H1 (cell line): ENCODE measurements at regions not wholly inside any gene's neighbourhood (a gene's known extent, or its start where the extent isn't known, plus 50 kb on each side); places are given as distances from the start of the nearest gene placed in this dataset.

Source experiments
- CTCF ChIA-PET: fragments of 300-600 bp; sonication (Branson Sonifier 250); formaldehyde crosslinking; loops from one replicate; lab custom pipeline; 2021; ENCODE audit not compliant: partially characterized antibody; lab: Charles Lee
- POLR2A ChIA-PET: fragments of 300-600 bp; sonication (Branson Sonifier 250); formaldehyde crosslinking; loops from one replicate; lab custom pipeline; 2021; ENCODE audit warnings: inconsistent platforms; ENCODE audit not compliant: partially characterized antibody; lab: Charles Lee
- DNase-seq, 2 experiments: peaks; one replicate each; pipeline versions ENCODE4 v3.0.0 to v3.0.0-alpha.2; 2010 to 2022; ENCODE audit warnings: low spot score in 2 of 2, low read depth in 1 of 2, mixed read lengths in 1 of 2
- FAIRE-seq: peaks from 2 replicates; lab custom pipeline; 2011; peaks lifted over from hg19 to GRCh38; lab: Jason Lieb, UNC
- H2AFZ ChIP-seq: 2 replicates; pipeline ENCODE4 v1.8.1; 2012; ENCODE audit warnings: low read length, inconsistent platforms
- H2AK5ac ChIP-seq: 2 replicates; pipeline ENCODE4 v1.6.1; 2013; ENCODE audit warnings: low read depth, low read length
- H2BK120ac ChIP-seq: replicated peaks from 2 replicates; pipeline ENCODE3; 2013; ENCODE audit warnings: low read depth, low read length, inconsistent platforms
- H2BK12ac ChIP-seq: 2 replicates; pipeline ENCODE4 v1.6.1; 2013; ENCODE audit warnings: low read depth, low read length
- H2BK15ac ChIP-seq: 2 replicates; pipeline ENCODE4 v1.6.1; 2013; ENCODE audit warnings: low read length
- H2BK20ac ChIP-seq: 2 replicates; pipeline ENCODE4 v1.6.1; 2013; ENCODE audit warnings: low read length
- H2BK5ac ChIP-seq: 2 replicates; pipeline ENCODE4 v1.6.1; 2013; ENCODE audit warnings: low read depth, low read length
- H3K14ac ChIP-seq: 2 replicates; pipeline ENCODE4 v1.6.1; 2013; ENCODE audit warnings: inconsistent platforms; ENCODE audit not compliant: insufficient read length
- H3K18ac ChIP-seq: 2 replicates; pipeline ENCODE4 v1.6.1; 2013; ENCODE audit warnings: low read length; ENCODE audit errors: extremely low read depth
- H3K23ac ChIP-seq: 2 replicates; pipeline ENCODE4 v1.6.1; 2013; ENCODE audit warnings: inconsistent platforms; ENCODE audit not compliant: insufficient read length
- H3K23me2 ChIP-seq: 2 replicates; pipeline ENCODE4 v1.6.1; 2013; ENCODE audit warnings: low read depth, low read length
- H3K27ac ChIP-seq: 2 replicates; pipeline ENCODE4 v1.6.1; 2011; ENCODE audit warnings: low read depth, low read length, inconsistent platforms
- H3K27me3 ChIP-seq, 4 experiments: replicated peaks in 1 of 4; 1 replicate in 1 of 4; 2 replicates in 3 of 4; pipeline versions ENCODE4 v1.6.1 to v1.8.1; 2011 to 2013; ENCODE audit warnings: low read length in 3 of 4, mild to moderate bottlenecking in 3 of 4, inconsistent platforms in 2 of 4, mixed read lengths in 2 of 4, moderate library complexity in 1 of 4; ENCODE audit not compliant: control insufficient read depth in 3 of 4, insufficient read depth in 3 of 4; ENCODE audit errors: extremely low read depth in 1 of 4
- H3K36me3 ChIP-seq, 4 experiments: 2 replicates each; pipeline versions ENCODE4 v1.6.1 to v1.8.1; 2011 to 2013; ENCODE audit warnings: mild to moderate bottlenecking in 4 of 4, low read length in 3 of 4, moderate library complexity in 2 of 4, control low read depth in 1 of 4, inconsistent platforms in 1 of 4; ENCODE audit not compliant: insufficient read depth in 4 of 4, control insufficient read depth in 2 of 4
- H3K4ac ChIP-seq: replicated peaks from 2 replicates; pipeline ENCODE3; 2013; ENCODE audit warnings: low read length, low read depth, mixed read lengths, inconsistent platforms; ENCODE audit not compliant: insufficient read length
- H3K4me1 ChIP-seq, 4 experiments: replicated peaks in 1 of 4; 1 replicate in 1 of 4; 2 replicates in 3 of 4; pipeline versions ENCODE4 v1.6.1 to v1.8.1; 2011 to 2013; ENCODE audit warnings: low read length in 3 of 4, inconsistent platforms in 2 of 4, mixed read lengths in 1 of 4; ENCODE audit not compliant: insufficient read depth in 4 of 4, control insufficient read depth in 3 of 4
- H3K4me2 ChIP-seq, 2 experiments: 2 replicates each; pipeline versions ENCODE4 v1.6.1 to v1.8.1; 2011 to 2013; ENCODE audit warnings: low read depth in 2 of 2, low read length in 2 of 2, control low read depth in 1 of 2, inconsistent platforms in 1 of 2, mild to moderate bottlenecking in 1 of 2; ENCODE audit not compliant: insufficient read depth in 1 of 2
- H3K4me3 ChIP-seq, 4 experiments: fragments of 200-600, 300-600 bp in 1 of 4; sonication (generic), shearing (Covaris generic), sonication (Bioruptor Twin) in 1 of 4; 2 replicates each; pipeline versions ENCODE4 v1.5.1 to v1.8.1; 2011 to 2016; ENCODE audit warnings: low read length in 4 of 4, low read depth in 3 of 4, control low read depth in 2 of 4, inconsistent platforms in 2 of 4, mild to moderate bottlenecking in 2 of 4, mixed read lengths in 1 of 4, moderate library complexity in 1 of 4; ENCODE audit not compliant: insufficient read depth in 2 of 4; ENCODE audit errors: extremely low read depth in 1 of 4
- H3K56ac ChIP-seq: replicated peaks from 2 replicates; pipeline ENCODE3; 2013; ENCODE audit warnings: low read depth, mild to moderate bottlenecking, mixed read lengths, low read length, inconsistent platforms; ENCODE audit not compliant: insufficient read length
- H3K79me1 ChIP-seq: 2 replicates; pipeline ENCODE4 v1.6.1; 2013; ENCODE audit warnings: low read depth, low read length, control low read depth
- H3K79me2 ChIP-seq, 2 experiments: 2 replicates each; pipeline versions ENCODE4 v1.6.1 to v1.8.1; 2012 to 2013; ENCODE audit warnings: low read length in 2 of 2, mild to moderate bottlenecking in 2 of 2, inconsistent platforms in 1 of 2; ENCODE audit not compliant: insufficient read depth in 2 of 2, control insufficient read depth in 1 of 2
- H3K9ac ChIP-seq, 4 experiments: replicated peaks in 1 of 4; 1 replicate in 1 of 4; 2 replicates in 3 of 4; pipeline versions ENCODE4 v1.6.1 to v1.8.1; 2011 to 2013; ENCODE audit warnings: low read depth in 3 of 4, low read length in 3 of 4, control low read depth in 2 of 4, mild to moderate bottlenecking in 2 of 4, moderate library complexity in 2 of 4, inconsistent platforms in 1 of 4; ENCODE audit errors: extremely low read depth in 1 of 4
- H3K9me3 ChIP-seq, 2 experiments: 2 replicates each; pipeline versions ENCODE4 v1.6.1 to v1.8.1; 2012 to 2013; ENCODE audit warnings: mild to moderate bottlenecking in 2 of 2, moderate library complexity in 2 of 2, control low read depth in 1 of 2, inconsistent platforms in 1 of 2, low read depth in 1 of 2, low read length in 1 of 2, mixed read lengths in 1 of 2; ENCODE audit not compliant: insufficient read depth in 2 of 2
- H4K20me1 ChIP-seq, 2 experiments: replicated peaks in 1 of 2; 2 replicates each; pipeline versions ENCODE3 to v1.8.1; 2011 to 2013; ENCODE audit warnings: inconsistent platforms in 2 of 2, low read length in 2 of 2, mild to moderate bottlenecking in 1 of 2; ENCODE audit not compliant: insufficient read depth in 2 of 2, control insufficient read depth in 1 of 2
- H4K5ac ChIP-seq: 2 replicates; pipeline ENCODE4 v1.6.1; 2013; ENCODE audit warnings: low read length, low read depth, mixed read lengths, inconsistent platforms; ENCODE audit not compliant: insufficient read length
- H4K8ac ChIP-seq: 2 replicates; pipeline ENCODE4 v1.8.0; 2013; ENCODE audit warnings: mild to moderate bottlenecking, moderate library complexity, low read length, inconsistent platforms; ENCODE audit not compliant: insufficient read depth; ENCODE audit errors: extremely low read depth
- H4K91ac ChIP-seq: replicated peaks from 2 replicates; pipeline ENCODE3; 2013; ENCODE audit warnings: low read length, mixed read lengths, inconsistent platforms; ENCODE audit not compliant: insufficient read length
- CTBP2 ChIP-seq: IDR thresholded peaks from 2 replicates; pipeline ENCODE4 v1.7.0; 2011; ENCODE audit warnings: borderline replicate concordance, mild to moderate bottlenecking, moderate library complexity, mixed read lengths, low read length; ENCODE audit not compliant: insufficient read depth, insufficient read length
- EZH2 ChIP-seq: fragments of 200-600 bp; sonication (generic); IDR thresholded peaks from 2 replicates; pipeline ENCODE4 v1.7.1; 2012; ENCODE audit warnings: low read depth, mild to moderate bottlenecking, moderate library complexity, low read length, inconsistent platforms; ENCODE audit not compliant: severe bottlenecking
- FOSL1 ChIP-seq: IDR thresholded peaks from 2 replicates; pipeline ENCODE4 v1.6.1; 2011; ENCODE audit warnings: mild to moderate bottlenecking, low read depth, low read length, moderate library complexity; ENCODE audit not compliant: insufficient read depth
- MAX ChIP-seq: IDR thresholded peaks from 2 replicates; pipeline ENCODE4 v1.6.1; 2012; ENCODE audit warnings: inconsistent platforms
- SAP30 ChIP-seq: fragments of 300-600 bp; sonication (generic); IDR thresholded peaks from 2 replicates; pipeline ENCODE4 v1.7.1; 2012; ENCODE audit warnings: low read length, moderate library complexity, mild to moderate bottlenecking, inconsistent platforms; ENCODE audit not compliant: insufficient read depth, insufficient replicate concordance
- TEAD4 ChIP-seq: IDR thresholded peaks from 2 replicates; pipeline ENCODE4 v1.6.1; 2012; ENCODE audit warnings: low read depth, low read length, inconsistent platforms, mixed read lengths
- WGBS, 2 experiments: shearing (Covaris generic) in 1 of 2; methylation state at CpG; one replicate each; pipeline versions ENCODE4 v1.1.6 to v1.1.7; 2013 to 2015; ENCODE audit warnings: low lambda C conversion rate in 2 of 2, mixed read lengths in 2 of 2, inconsistent platforms in 1 of 2, low coverage in 1 of 2, missing lambda C conversion rate in 1 of 2; ENCODE audit not compliant: insufficient replicate concordance in 2 of 2, insufficient coverage in 1 of 2, insufficient read length in 1 of 2; ENCODE audit errors: extremely low coverage in 1 of 2, missing lambda C conversion rate in 1 of 2; 5-methylcytosine and 5-hydroxymethylcytosine counted together

GRCh38 chr20:53757472-53757913 is 163.9 kb upstream of the ZNF217 start:
- Histone ChIP-seq H3K56ac (no peak overlapping the region), H2AK5ac (no peak overlapping the region), H3K4me1 (peaks cover 3 to 17% (median 10%) of the 10 kb centered on the region in 4 experiments; a peak in 5 of 7 replicates), H3K9ac (no peak overlapping the region), H2BK20ac (peak overlapping the region; percentile 97; the same call in 1 of the 2 replicates), H3K23me2 (no peaks in the 10 kb centered on the region; the same call in 1 of the 2 replicates), H2AFZ (no peak overlapping the region), H3K14ac (no peak overlapping the region), H4K8ac (no peak overlapping the region), H3K27me3 (no peaks in the 10 kb centered on the region), H2BK120ac (no peak overlapping the region), H3K9me3 (no peaks in the 10 kb centered on the region), H3K4me2 (no peak overlapping the region), H3K23ac (no peak overlapping the region), H3K79me2 (no peaks in the 10 kb centered on the region), H3K18ac (no peak overlapping the region), H2BK12ac (peak overlapping the region; percentile 81; the same call in 1 of the 2 replicates), H2BK5ac (no peak overlapping the region), H3K36me3 (no peaks in the 10 kb centered on the region), H4K20me1 (no peaks in the 10 kb centered on the region), H4K91ac (no peak overlapping the region), H2BK15ac (peak overlapping the region; percentile 75; the same call in 1 of the 2 replicates), H3K4me3 (no peak overlapping the region), H3K4ac (no peak overlapping the region), H3K27ac (no peak overlapping the region), H3K79me1 (no peaks in the 10 kb centered on the region), H4K5ac (no peak overlapping the region)
- no peak for DNase-seq
- no peak for FAIRE-seq
- TF ChIP-seq FOSL1 (no peak), MAX (no peak), EZH2 (no peak), CTBP2 (no peak), SAP30 (no peak), TEAD4 (no peak)
- CTCF ChIA-PET: interaction anchor here (2.0 kb wide), 1 partner anchor 9 kb away, joined by 6 read pairs; no protein-coding TSS in a partner anchor
- POLR2A ChIA-PET: no interaction called here
- WGBS, 2 experiments: 95% methylated on average over 18 of the region's 18 CpGs; no CpG with 5 or more reads in 1 of the 2 experiments
